WTC11 (cell line): ENCODE measurements at regions not wholly inside any gene's neighbourhood (a gene's known extent, or its start where the extent isn't known, plus 50 kb on each side); places are given as distances from the start of the nearest gene placed in this dataset.

Experiments used
- ATAC-seq: fragments of 200-7000 bp; cut with Tn5 transposase; 2 replicates; pipeline ENCODE4 v1.10.0; 2021; ENCODE audit warnings: mild to moderate bottlenecking, moderate library complexity
- CTCF ChIA-PET: fragments of 300-600 bp; sonication (Branson Sonifier 250); formaldehyde crosslinking; loops from one replicate; lab custom pipeline; 2021; ENCODE audit warnings: antibody characterized with exemption; lab: Charles Lee
- POLR2A ChIA-PET: fragments of 350-600 bp; sonication (Branson Sonifier 250); formaldehyde crosslinking; loops from one replicate; lab custom pipeline; 2021; ENCODE audit warnings: antibody characterized with exemption; lab: Charles Lee
- DNase-seq: peaks from one replicate; pipeline ENCODE4 v3.0.0; 2021; ENCODE audit warnings: low spot score
- H3K27ac Mint-ChIP-seq: 2 replicates; pipeline ENCODE4 v1.8.0; 2021; ENCODE audit warnings: mixed read lengths
- H3K27me3 Mint-ChIP-seq: 2 replicates; pipeline ENCODE4 v1.8.0; 2021; ENCODE audit warnings: low read depth, mild to moderate bottlenecking, moderate library complexity, mixed read lengths
- H3K36me3 Mint-ChIP-seq: 2 replicates; pipeline ENCODE4 v1.8.0; 2021; ENCODE audit warnings: mixed read lengths
- H3K4me1 Mint-ChIP-seq: 2 replicates; pipeline ENCODE4 v1.8.0; 2022; ENCODE audit warnings: mixed read lengths
- H3K4me3 Mint-ChIP-seq: 2 replicates; pipeline ENCODE4 v1.8.0; 2021; ENCODE audit warnings: mild to moderate bottlenecking, moderate library complexity, mixed read lengths
- H3K9me3 Mint-ChIP-seq: 2 replicates; pipeline ENCODE4 v1.8.0; 2021; ENCODE audit warnings: mixed read lengths
- ERG ChIP-seq: fragments of 250-450 bp; sonication (Bioruptor Pico); IDR thresholded peaks from 2 replicates; pipeline ENCODE4 v1.8.0; 2021; ENCODE audit warnings: mild to moderate bottlenecking
- FOXK1 ChIP-seq: sonication (generic); formaldehyde crosslinking; IDR thresholded peaks from 2 replicates; pipeline ENCODE4 v1.8.0; 2022; ENCODE audit warnings: mild to moderate bottlenecking, moderate library complexity, missing genetic modification reagents
- GTF2I ChIP-seq: fragments of 250-450 bp; sonication (Bioruptor Pico); conservative IDR thresholded peaks from 2 replicates; pipeline ENCODE4 v1.4.0; 2021; ENCODE audit warnings: mild to moderate bottlenecking
- HMGA2 ChIP-seq: fragments of 250-450 bp; sonication (Bioruptor Pico); IDR thresholded peaks from 2 replicates; pipeline ENCODE4 v1.4.0; 2021; ENCODE audit warnings: mild to moderate bottlenecking, moderate library complexity
- MXD4 ChIP-seq: fragments of 250-450 bp; sonication (Bioruptor Pico); IDR thresholded peaks from 2 replicates; pipeline ENCODE4 v1.8.0; 2021; ENCODE audit warnings: mild to moderate bottlenecking, moderate library complexity, borderline replicate concordance
- NR1H2 ChIP-seq: sonication (generic); formaldehyde crosslinking; IDR thresholded peaks from 2 replicates; pipeline ENCODE4 v1.9.0; 2021; ENCODE audit warnings: mild to moderate bottlenecking, moderate library complexity, missing genetic modification reagents
- NR3C1 ChIP-seq: sonication (generic); formaldehyde crosslinking; conservative IDR thresholded peaks from 2 replicates; pipeline ENCODE4 v1.8.1; 2023; ENCODE audit warnings: low read depth, mild to moderate bottlenecking, missing genetic modification reagents
- SMAD3 ChIP-seq: sonication (generic); formaldehyde crosslinking; IDR thresholded peaks from 2 replicates; pipeline ENCODE4 v1.8.0; 2022; ENCODE audit warnings: missing genetic modification reagents, mild to moderate bottlenecking, borderline replicate concordance
- SMAD4 ChIP-seq: sonication (generic); formaldehyde crosslinking; IDR thresholded peaks from 2 replicates; pipeline ENCODE4 v1.8.0; 2022; ENCODE audit warnings: mild to moderate bottlenecking, missing genetic modification reagents
- TEAD4 ChIP-seq: sonication (generic); formaldehyde crosslinking; IDR thresholded peaks from 2 replicates; pipeline ENCODE4 v1.8.0; 2022; ENCODE audit warnings: mild to moderate bottlenecking, missing genetic modification reagents
- TP53 ChIP-seq: sonication (generic); formaldehyde crosslinking; IDR thresholded peaks from 2 replicates; pipeline ENCODE4 v1.8.1; 2023; ENCODE audit warnings: mild to moderate bottlenecking, missing genetic modification reagents
- ZBTB21 ChIP-seq: sonication (generic); formaldehyde crosslinking; IDR thresholded peaks from 2 replicates; pipeline ENCODE4 v1.8.1; 2023; ENCODE audit warnings: mild to moderate bottlenecking, missing genetic modification reagents, borderline replicate concordance
- ZNF138 ChIP-seq: sonication (generic); formaldehyde crosslinking; conservative IDR thresholded peaks from 2 replicates; pipeline ENCODE4 v1.8.1; 2022; ENCODE audit warnings: mild to moderate bottlenecking, moderate library complexity, missing genetic modification reagents
- ZNF396 ChIP-seq: fragments of 250-450 bp; sonication (Bioruptor Pico); IDR thresholded peaks from 2 replicates; pipeline ENCODE4 v1.8.0; 2021; ENCODE audit warnings: mild to moderate bottlenecking, moderate library complexity, borderline replicate concordance
- ZNF671 ChIP-seq: fragments of 250-450 bp; sonication (Bioruptor Pico); IDR thresholded peaks from 2 replicates; pipeline ENCODE4 v1.8.0; 2021; ENCODE audit warnings: mild to moderate bottlenecking
- TF ChIP-seq, protein P1 (sequence below): sonication (generic); formaldehyde crosslinking; IDR thresholded peaks from 2 replicates; pipeline ENCODE4 v1.8.1; 2022; ENCODE audit warnings: missing genetic modification reagents, borderline replicate concordance
- TF ChIP-seq, protein P2 (sequence below): sonication (generic); formaldehyde crosslinking; IDR thresholded peaks from 2 replicates; pipeline ENCODE4 v1.8.0; 2022; ENCODE audit warnings: missing genetic modification reagents

- DNase-seq: no peak
- Mint-ChIP-seq H3K9me3 (no peaks in the 10 kb centered on the region), H3K4me3 (no peak overlapping the region), H3K27ac (no peak overlapping the region), H3K27me3 (no peaks in the 10 kb centered on the region), H3K4me1 (peaks cover 8% of the 10 kb centered on the region), H3K36me3 (no peaks in the 10 kb centered on the region)
- ChIA-PET POLR2A (no interaction called here), CTCF (interaction anchor here (0.7 to 2.5 kb wide), 2 partner anchors 12 to 147 kb away, joined by 3 to 11 read pairs; no protein-coding TSS in a partner anchor)
- TF ChIP-seq ZNF671 (CRISPR knock-in tag) (no peak), ZBTB21 (CRISPR knock-in tag) (no peak), ZNF138 (CRISPR knock-in tag) (no peak), MXD4 (CRISPR knock-in tag) (no peak), NR1H2 (no peak), ERG (CRISPR knock-in tag) (no peak), FOXK1 (CRISPR knock-in tag) (no peak), HMGA2 (CRISPR knock-in tag) (no peak), GTF2I (no peak), SMAD3 (no peak), TP53 (CRISPR knock-in tag) (no peak), SMAD4 (CRISPR knock-in tag) (no peak), ZNF396 (no peak), TEAD4 (CRISPR knock-in tag) (no peak), NR3C1 (CRISPR knock-in tag) (no peak)
- TF ChIP-seq, protein P1, sequence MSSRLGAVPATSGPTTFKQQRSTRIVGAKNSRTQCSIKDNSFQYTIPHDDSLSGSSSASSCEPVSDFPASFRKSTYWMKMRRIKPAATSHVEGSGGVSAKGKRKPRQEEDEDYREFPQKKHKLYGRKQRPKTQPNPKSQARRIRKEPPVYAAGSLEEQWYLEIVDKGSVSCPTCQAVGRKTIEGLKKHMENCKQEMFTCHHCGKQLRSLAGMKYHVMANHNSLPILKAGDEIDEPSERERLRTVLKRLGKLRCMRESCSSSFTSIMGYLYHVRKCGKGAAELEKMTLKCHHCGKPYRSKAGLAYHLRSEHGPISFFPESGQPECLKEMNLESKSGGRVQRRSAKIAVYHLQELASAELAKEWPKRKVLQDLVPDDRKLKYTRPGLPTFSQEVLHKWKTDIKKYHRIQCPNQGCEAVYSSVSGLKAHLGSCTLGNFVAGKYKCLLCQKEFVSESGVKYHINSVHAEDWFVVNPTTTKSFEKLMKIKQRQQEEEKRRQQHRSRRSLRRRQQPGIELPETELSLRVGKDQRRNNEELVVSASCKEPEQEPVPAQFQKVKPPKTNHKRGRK (CRISPR knock-in tag): no peak
- TF ChIP-seq, protein P2, sequence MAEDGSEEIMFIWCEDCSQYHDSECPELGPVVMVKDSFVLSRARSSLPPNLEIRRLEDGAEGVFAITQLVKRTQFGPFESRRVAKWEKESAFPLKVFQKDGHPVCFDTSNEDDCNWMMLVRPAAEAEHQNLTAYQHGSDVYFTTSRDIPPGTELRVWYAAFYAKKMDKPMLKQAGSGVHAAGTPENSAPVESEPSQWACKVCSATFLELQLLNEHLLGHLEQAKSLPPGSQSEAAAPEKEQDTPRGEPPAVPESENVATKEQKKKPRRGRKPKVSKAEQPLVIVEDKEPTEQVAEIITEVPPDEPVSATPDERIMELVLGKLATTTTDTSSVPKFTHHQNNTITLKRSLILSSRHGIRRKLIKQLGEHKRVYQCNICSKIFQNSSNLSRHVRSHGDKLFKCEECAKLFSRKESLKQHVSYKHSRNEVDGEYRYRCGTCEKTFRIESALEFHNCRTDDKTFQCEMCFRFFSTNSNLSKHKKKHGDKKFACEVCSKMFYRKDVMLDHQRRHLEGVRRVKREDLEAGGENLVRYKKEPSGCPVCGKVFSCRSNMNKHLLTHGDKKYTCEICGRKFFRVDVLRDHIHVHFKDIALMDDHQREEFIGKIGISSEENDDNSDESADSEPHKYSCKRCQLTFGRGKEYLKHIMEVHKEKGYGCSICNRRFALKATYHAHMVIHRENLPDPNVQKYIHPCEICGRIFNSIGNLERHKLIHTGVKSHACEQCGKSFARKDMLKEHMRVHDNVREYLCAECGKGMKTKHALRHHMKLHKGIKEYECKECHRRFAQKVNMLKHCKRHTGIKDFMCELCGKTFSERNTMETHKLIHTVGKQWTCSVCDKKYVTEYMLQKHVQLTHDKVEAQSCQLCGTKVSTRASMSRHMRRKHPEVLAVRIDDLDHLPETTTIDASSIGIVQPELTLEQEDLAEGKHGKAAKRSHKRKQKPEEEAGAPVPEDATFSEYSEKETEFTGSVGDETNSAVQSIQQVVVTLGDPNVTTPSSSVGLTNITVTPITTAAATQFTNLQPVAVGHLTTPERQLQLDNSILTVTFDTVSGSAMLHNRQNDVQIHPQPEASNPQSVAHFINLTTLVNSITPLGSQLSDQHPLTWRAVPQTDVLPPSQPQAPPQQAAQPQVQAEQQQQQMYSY: no peak
- no peak for ATAC-seq
Measured at GRCh38 chr2:60706021-60706420, 50.0 kb upstream of the PAPOLG start.
